ENCODE measurements at regions not wholly inside any gene's neighbourhood (a gene's known extent, or its start where the extent isn't known, plus 50 kb on each side); places are given as distances from the start of the nearest gene placed in this dataset.

DNA sequence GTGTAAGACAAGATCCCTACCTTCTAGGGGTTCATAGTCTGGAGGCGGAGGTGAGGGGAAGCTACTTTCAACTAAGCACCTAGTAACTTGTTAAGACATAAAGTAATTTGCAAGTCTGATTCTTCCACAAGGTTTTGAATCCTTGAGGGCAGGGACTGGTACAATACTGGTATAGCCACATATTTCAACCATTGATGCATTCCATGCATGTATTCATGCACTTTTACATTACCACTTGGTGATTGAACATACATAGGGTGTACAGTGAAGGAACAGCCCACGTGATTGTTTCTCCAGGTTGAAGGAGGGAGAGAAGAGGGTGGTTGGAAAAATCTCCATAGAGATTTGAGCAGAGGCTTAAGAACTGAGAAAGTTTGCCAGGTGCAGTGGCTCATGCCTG is 62.0 kb upstream of the PAX6 start:
- DNase-seq = no peak
- intact Hi-C loops (cut with DNase I) = loop anchor here (5.0 to 10.0 kb wide), 3 partner anchors 388 to 636 kb away; no protein-coding TSS in a partner anchor
- ATAC-seq = no peak

DNA sequence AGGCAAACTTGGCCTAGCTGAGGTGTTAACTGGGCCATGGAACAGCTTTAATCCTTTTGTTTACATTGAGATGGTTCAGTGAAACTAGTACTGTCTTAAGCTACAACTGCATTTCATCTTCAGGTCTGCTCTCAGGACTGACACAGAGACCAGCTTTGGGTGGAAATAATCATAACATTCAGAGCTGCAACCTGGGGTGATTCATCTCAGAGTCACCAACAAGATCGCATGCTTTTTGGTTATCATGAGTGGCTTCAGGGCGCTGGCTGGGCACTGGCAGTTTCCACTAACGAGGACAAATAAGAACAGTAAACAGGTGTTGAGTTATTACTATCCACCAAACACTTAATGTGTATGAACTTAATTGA is 60.9 kb upstream of the PAX6 start:
- ATAC-seq (no peak), DNase-seq (no peak)
- intact Hi-C loops (cut with DNase I) = loop anchor here (5.0 to 10.0 kb wide), 3 partner anchors 387 to 635 kb away; no protein-coding TSS in a partner anchor

GRCh38 chr11:31871310-31872075 is 60.4 kb upstream of the PAX6 start:
- intact Hi-C loops (cut with DNase I) = loop anchor here (2.0 to 10.0 kb wide), 5 partner anchors 231 to 634 kb away; no protein-coding TSS in a partner anchor
- ATAC-seq (no peak), DNase-seq (no peak)

DNA sequence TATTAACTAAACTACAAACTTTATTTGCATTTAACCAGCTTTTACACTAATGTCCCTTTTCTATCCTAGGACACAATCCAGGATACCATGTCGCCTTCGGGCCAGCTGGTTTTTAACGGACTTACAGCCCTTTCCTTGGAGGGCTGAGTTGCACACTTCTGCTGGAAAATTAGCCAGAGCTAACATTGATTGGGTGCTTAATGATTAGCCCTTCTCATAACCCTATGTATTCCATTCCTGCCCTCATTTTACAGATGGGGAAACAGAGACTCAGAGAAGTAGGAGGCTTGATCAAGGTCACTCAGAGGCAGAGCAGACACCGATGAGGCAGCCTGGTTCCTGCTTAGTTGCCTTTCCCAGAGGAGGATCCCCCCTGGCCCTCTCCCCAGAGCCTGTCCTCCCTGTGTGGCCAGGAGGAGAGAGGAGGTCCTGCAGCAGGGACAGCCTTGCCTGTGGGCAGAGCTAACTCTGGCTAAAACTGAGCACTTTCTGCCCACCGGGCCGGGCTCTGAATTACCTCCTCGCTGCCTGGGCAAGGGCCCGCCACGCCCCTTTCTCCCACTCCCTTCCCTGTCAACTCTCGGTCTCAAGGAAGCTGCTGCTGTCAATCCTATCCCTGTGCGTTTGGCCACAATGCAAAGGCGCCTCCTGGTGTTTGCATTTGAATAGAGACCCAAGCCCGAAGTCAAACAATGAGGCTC is 59.6 kb upstream of the PAX6 start:
- ATAC-seq (peak; percentile 67 to 77), DNase-seq (peak; percentile 31)
- intact Hi-C loops (cut with DNase I) = loop anchor here (2.0 to 10.0 kb wide), 5 partner anchors 230 to 633 kb away; no protein-coding TSS in a partner anchor

GRCh38 chr11:31869986-31870385 is 58.9 kb upstream of the PAX6 start:
- intact Hi-C loops (cut with DNase I) = loop anchor here (2.0 to 10.0 kb wide), 5 partner anchors 229 to 633 kb away; no protein-coding TSS in a partner anchor
- ATAC-seq (no peak), DNase-seq (no peak)

GRCh38 chr11:31865606-31866300 is 54.6 kb upstream of the PAX6 start:
- no peak for ATAC-seq
- intact Hi-C loops (cut with DNase I) = no loop called here

GRCh38 chr11:31863170-31863832 is 52.2 kb upstream of the PAX6 start:
- no peak for ATAC-seq
- intact Hi-C loops (cut with DNase I) = no loop called here
- DNase-seq = no peak

More at GRCh38 chr11:31865606-31866300, 54.6 kb upstream of the PAX6 start:
- no peak for DNase-seq

GRCh38 chr11:31861011-31861410 is 49.9 kb upstream of the PAX6 start:
- intact Hi-C loops (cut with DNase I) = no loop called here
- no peak for DNase-seq
- no peak for ATAC-seq
